Left ventricle myocardium inferior (tissue), 1 donor: ENCODE measurements at regions not wholly inside any gene's neighbourhood (a gene's known extent, or its start where the extent isn't known, plus 50 kb on each side); places are given as distances from the start of the nearest gene placed in this dataset.
"Not testable (repeated sequence)": the region's sequence is repeated elsewhere in the genome, so short reads cannot be mapped to it uniquely, and the experiment has no call there.

ENCODE experiments used
- DNase-seq: peaks from one replicate; pipeline ENCODE4 v3.0.0-alpha.2; 2020
- H3K27ac ChIP-seq: fragments of 200-600 bp; replicated peaks from 2 replicates; pipeline ENCODE4 v1.8.0; 2021
- H3K27me3 ChIP-seq: fragments of 200-600 bp; 2 replicates; pipeline ENCODE4 v1.8.0; 2021; ENCODE audit warnings: low read depth
- H3K36me3 ChIP-seq: fragments of 200-600 bp; 2 replicates; pipeline ENCODE4 v1.8.0; 2021
- H3K4me1 ChIP-seq: fragments of 200-600 bp; 2 replicates; pipeline ENCODE4 v1.8.0; 2021
- H3K4me3 ChIP-seq: fragments of 200-600 bp; 2 replicates; pipeline ENCODE4 v1.8.0; 2021; ENCODE audit warnings: mild to moderate bottlenecking, moderate library complexity
- H3K9me3 ChIP-seq: fragments of 200-600 bp; replicated peaks from 2 replicates; pipeline ENCODE4 v1.8.0; 2021
- CTCF ChIP-seq: fragments of 200-600 bp; IDR thresholded peaks from 2 replicates; pipeline ENCODE4 v1.8.0; 2021; ENCODE audit warnings: antibody characterized with exemption, mild to moderate bottlenecking, borderline replicate concordance
- intact Hi-C: fragments of 100-400 bp; cut with micrococcal nuclease; formaldehyde crosslinking; loops from one replicate; pipeline ENCODE4 v1.11.0; 2022
- donor health status: DM: no; HTN: yes; CAD: no; lungs with severe emphysema.

GRCh38 chr3:75320369-75320768, 343.8 kb upstream of the FRG2C start:
- no peaks in the 10 kb centered on the region for H3K4me1 ChIP-seq
- no peak overlapping the region for H3K4me3 ChIP-seq
- no peaks in the 10 kb centered on the region for H3K9me3 ChIP-seq
- intact Hi-C loops, result no loop called here
- DNase-seq, result no peak
- no peak for TF ChIP-seq CTCF
- H3K27me3 ChIP-seq, result no peaks in the 10 kb centered on the region
- H3K27ac ChIP-seq, result no peak overlapping the region
- H3K36me3 ChIP-seq, result no peaks in the 10 kb centered on the region

DNA sequence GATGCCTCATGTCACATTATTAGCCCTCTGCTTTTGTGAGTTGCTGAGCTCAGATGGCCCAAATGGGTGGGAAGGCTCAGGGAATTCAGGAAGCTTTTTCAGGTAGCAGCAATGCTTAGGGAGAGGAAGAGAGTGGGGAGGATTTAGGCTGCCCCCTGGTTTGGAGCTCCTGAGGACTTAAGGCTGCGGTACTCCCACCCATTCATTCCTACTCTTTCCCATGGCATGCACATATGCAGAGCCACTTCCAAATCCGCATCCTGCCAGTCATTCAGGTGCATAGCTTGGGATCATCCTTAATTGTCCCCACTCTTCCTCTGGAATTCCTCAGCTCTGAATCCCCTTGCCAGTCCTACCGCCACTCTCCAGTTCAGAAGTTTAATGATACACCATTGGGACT, 343.1 kb upstream of the FRG2C start:
- Histone ChIP-seq H3K36me3 (no peaks in the 10 kb centered on the region), H3K9me3 (no peaks in the 10 kb centered on the region), H3K27me3 (peaks cover 1% of the 10 kb centered on the region), H3K27ac (no peak overlapping the region), H3K4me3 (no peak overlapping the region), H3K4me1 (no peaks in the 10 kb centered on the region)
- TF ChIP-seq CTCF, result no peak
- no peak for DNase-seq
- intact Hi-C loops, result no loop called here

DNA sequence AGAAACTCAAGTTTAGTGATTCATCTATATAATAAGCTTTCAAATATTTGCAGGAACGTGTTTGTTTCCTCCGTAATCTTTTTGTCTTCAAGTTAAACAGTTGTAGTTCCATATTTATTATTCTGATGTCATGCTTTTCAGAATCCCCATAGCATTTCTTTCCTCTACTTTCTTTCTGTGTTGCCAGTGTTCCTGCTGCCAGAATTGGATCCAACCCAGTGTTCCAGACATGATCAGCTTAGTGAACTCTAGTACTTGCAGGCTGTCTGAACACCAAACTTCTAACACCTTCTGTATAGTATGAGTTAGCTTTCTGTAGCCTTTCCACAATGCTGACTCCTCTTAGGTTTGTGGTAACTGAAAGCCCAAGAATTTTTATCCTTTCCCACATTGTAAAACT, 340.2 kb upstream of the FRG2C start:
- DNase-seq, H3K9me3 ChIP-seq, H3K4me3 ChIP-seq, H3K4me1 ChIP-seq, H3K36me3 ChIP-seq, intact Hi-C loops, H3K27ac ChIP-seq: not testable (repeated sequence)
- peaks cover 28% of the 10 kb centered on the region for H3K27me3 ChIP-seq

DNA sequence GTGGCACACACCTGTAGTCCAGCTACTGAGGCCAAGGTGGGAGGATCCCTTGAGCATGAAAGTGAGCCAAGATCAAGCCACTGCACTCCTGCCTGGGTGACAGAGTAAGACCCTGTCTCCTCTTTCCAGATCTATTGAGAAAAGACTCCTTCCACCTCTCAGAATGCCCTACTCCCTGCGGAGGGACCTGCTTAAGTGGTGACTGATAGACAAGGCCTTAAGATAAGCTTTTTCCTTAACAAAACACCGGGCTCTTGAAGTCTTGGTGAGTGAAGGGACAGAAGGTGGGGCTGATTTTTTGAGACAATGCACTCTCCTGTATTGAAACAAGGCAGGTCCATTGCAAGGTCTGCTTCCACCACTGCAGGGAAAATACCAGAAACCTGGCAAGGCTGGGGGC, 338.4 kb upstream of the FRG2C start:
- no peak for TF ChIP-seq CTCF
- Histone ChIP-seq H3K4me1 (no peaks in the 10 kb centered on the region), H3K27me3 (peaks cover 30% of the 10 kb centered on the region), H3K27ac (no peak overlapping the region), H3K9me3 (no peaks in the 10 kb centered on the region), H3K36me3 (no peaks in the 10 kb centered on the region), H3K4me3 (no peak overlapping the region)
- no peak for DNase-seq
- intact Hi-C loops, result no loop called here

GRCh38 chr3:75327453-75327852, 336.7 kb upstream of the FRG2C start:
- no peak for TF ChIP-seq CTCF
- Histone ChIP-seq H3K4me3 (no peak overlapping the region), H3K36me3 (no peaks in the 10 kb centered on the region), H3K27ac (no peak overlapping the region), H3K9me3 (no peaks in the 10 kb centered on the region), H3K27me3 (peaks cover 30% of the 10 kb centered on the region), H3K4me1 (no peaks in the 10 kb centered on the region)
- DNase-seq, result no peak
- intact Hi-C loops, result no loop called here

GRCh38 chr3:75329476-75330097, 334.5 kb upstream of the FRG2C start:
- Histone ChIP-seq H3K27me3 (peaks cover 30% of the 10 kb centered on the region), H3K9me3 (peaks cover 3% of the 10 kb centered on the region)
- TF ChIP-seq CTCF, result no peak

GRCh38 chr3:75330446-75330845, 333.7 kb upstream of the FRG2C start:
- DNase-seq, H3K4me1 ChIP-seq, H3K27ac ChIP-seq, H3K4me3 ChIP-seq, H3K9me3 ChIP-seq, intact Hi-C loops, H3K36me3 ChIP-seq: not testable (repeated sequence)
- peaks cover 30% of the 10 kb centered on the region for H3K27me3 ChIP-seq

More at GRCh38 chr3:75329476-75330097, 334.5 kb upstream of the FRG2C start:
- DNase-seq, result no peak
- H3K4me3 ChIP-seq, result no peak overlapping the region
- no peaks in the 10 kb centered on the region for H3K36me3 ChIP-seq
- no peak overlapping the region for H3K27ac ChIP-seq
- no peaks in the 10 kb centered on the region for H3K4me1 ChIP-seq
- intact Hi-C loops, result no loop called here

- H3K9me3 ChIP-seq, DNase-seq, H3K27ac ChIP-seq, H3K36me3 ChIP-seq, H3K4me1 ChIP-seq, H3K4me3 ChIP-seq, intact Hi-C loops: not testable (repeated sequence)
- H3K27me3 ChIP-seq, result peaks cover 20% of the 10 kb centered on the region
These were observed 332.0 kb upstream of the FRG2C start for GRCh38 chr3:75332090-75332489.
